WERI-Rb-1 (cell line): ENCODE measurements at regions not wholly inside any gene's neighbourhood (a gene's known extent, or its start where the extent isn't known, plus 50 kb on each side); places are given as distances from the start of the nearest gene placed in this dataset.
A peak's percentile ranks its signal among the peaks of the same experiment; 100 is the strongest.

ENCODE experiments used
- DNase-seq: peaks from one replicate; pipeline ENCODE4 v3.0.0-alpha.2; 2020
- H3K27ac ChIP-seq: fragments of 250-450 bp; sonication (Bioruptor Pico); 2 replicates; pipeline ENCODE4 v1.5.1; 2020; ENCODE audit warnings: mild to moderate bottlenecking, moderate library complexity
- H3K27me3 ChIP-seq: fragments of 250-450 bp; sonication (Bioruptor Pico); 2 replicates; pipeline ENCODE4 v1.5.1; 2021; ENCODE audit warnings: mild to moderate bottlenecking, low read depth, moderate library complexity; ENCODE audit not compliant: insufficient read depth, severe bottlenecking
- H3K36me3 ChIP-seq: fragments of 250-450 bp; sonication (Bioruptor Pico); 2 replicates; pipeline ENCODE4 v1.5.1; 2020; ENCODE audit warnings: mild to moderate bottlenecking, moderate library complexity
- H3K4me3 ChIP-seq: 2 replicates; pipeline ENCODE4 v1.5.1; 2011; ENCODE audit warnings: low read depth, mild to moderate bottlenecking, control low read depth, low read length
- H3K9me3 ChIP-seq: fragments of 250-450 bp; sonication (Bioruptor Pico); 2 replicates; pipeline ENCODE4 v1.5.1; 2021; ENCODE audit warnings: mild to moderate bottlenecking, moderate library complexity; ENCODE audit not compliant: severe bottlenecking
- CTCF ChIP-seq: IDR thresholded peaks from 2 replicates; pipeline ENCODE4 v1.5.1; 2011; ENCODE audit warnings: low read depth, mild to moderate bottlenecking, control low read depth, inconsistent platforms, low read length

DNA sequence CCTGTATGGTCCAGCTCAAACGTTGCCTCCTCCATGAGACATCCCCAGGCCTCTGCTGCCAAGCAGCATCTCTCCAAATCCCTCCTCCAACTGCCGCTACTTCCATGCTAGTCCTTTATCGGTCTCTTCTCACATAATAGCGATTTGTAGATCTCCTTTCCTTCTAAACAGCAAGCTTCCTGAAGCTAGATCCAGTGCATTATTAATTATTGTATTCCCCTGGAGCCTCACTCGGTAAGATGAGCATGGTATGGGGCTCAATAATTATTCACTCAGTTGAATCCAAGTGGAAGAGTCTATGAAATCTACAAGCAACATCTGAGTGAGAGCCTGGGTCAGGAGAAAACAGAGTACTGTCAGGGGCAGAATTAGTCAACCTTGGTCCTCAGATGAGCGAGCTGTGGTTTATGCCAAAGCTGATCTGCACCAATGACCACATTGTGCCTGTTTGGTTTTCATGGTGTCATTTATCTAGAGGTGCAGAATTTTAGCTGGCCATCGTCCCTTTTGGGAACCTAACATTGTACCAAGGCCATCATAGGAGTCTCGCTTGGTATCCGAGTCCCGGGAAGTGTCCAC lies 93.8 kb upstream of the UBE2E1 start:
- H3K36me3 ChIP-seq, result no peaks in the 10 kb centered on the region
- DNase-seq, result no peak
- no peaks in the 10 kb centered on the region for H3K27me3 ChIP-seq
- no peak overlapping the region for H3K4me3 ChIP-seq
- H3K27ac ChIP-seq, result no peak overlapping the region
- no peaks in the 10 kb centered on the region for H3K9me3 ChIP-seq
- no peak for TF ChIP-seq CTCF

- Histone ChIP-seq H3K36me3 (no peaks in the 10 kb centered on the region), H3K27ac (no peak overlapping the region)
These were observed 92.8 kb upstream of the UBE2E1 start for GRCh38 chr3:23712656-23713559.

GRCh38 chr3:23713641-23714040 lies 92.1 kb upstream of the UBE2E1 start:
- no peak for DNase-seq
- H3K36me3 ChIP-seq, result no peaks in the 10 kb centered on the region
- H3K27ac ChIP-seq, result no peak overlapping the region
- no peak for TF ChIP-seq CTCF
- no peak overlapping the region for H3K4me3 ChIP-seq
- no peaks in the 10 kb centered on the region for H3K27me3 ChIP-seq
- no peaks in the 10 kb centered on the region for H3K9me3 ChIP-seq

More at GRCh38 chr3:23712656-23713559, 92.8 kb upstream of the UBE2E1 start:
- Histone ChIP-seq H3K9me3 (no peaks in the 10 kb centered on the region), H3K27me3 (no peaks in the 10 kb centered on the region), H3K4me3 (no peak overlapping the region)
- DNase-seq, result peak; percentile 68
- peak; percentile 52 for TF ChIP-seq CTCF

DNA sequence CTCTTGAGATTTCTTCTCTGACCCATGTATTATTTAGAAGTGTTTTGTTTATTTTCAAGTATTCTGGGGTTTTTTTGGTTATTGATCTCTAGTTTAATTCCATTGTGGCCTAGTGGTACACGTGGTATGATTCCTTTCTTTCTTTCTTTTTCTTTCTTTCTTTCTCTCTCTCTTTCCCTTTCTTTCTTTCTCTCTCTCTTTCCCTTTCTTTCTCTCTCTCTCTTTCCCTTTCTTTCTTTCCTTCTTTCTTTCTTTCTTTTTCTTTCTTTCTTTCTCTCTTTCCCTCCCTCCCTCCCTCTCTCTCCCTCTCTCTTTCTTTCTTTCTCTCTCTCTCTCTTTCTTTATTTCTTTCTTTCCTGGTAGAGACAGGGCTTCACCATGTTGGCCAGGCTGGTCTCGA lies 85.7 kb upstream of the UBE2E1 start:
- H3K27ac ChIP-seq, result no peak overlapping the region
- no peaks in the 10 kb centered on the region for H3K9me3 ChIP-seq
- H3K4me3 ChIP-seq, result no peak overlapping the region
- TF ChIP-seq CTCF, result no peak
- no peaks in the 10 kb centered on the region for H3K27me3 ChIP-seq
- no peak for DNase-seq
- H3K36me3 ChIP-seq, result no peaks in the 10 kb centered on the region

- no peak overlapping the region for H3K4me3 ChIP-seq
These were observed 84.9 kb upstream of the UBE2E1 start for GRCh38 chr3:23720885-23721284.

More at GRCh38 chr3:23720885-23721284, 84.9 kb upstream of the UBE2E1 start:
- TF ChIP-seq CTCF, result no peak
- no peaks in the 10 kb centered on the region for H3K9me3 ChIP-seq
- H3K27me3 ChIP-seq, result no peaks in the 10 kb centered on the region
- H3K36me3 ChIP-seq, result no peaks in the 10 kb centered on the region
- no peak overlapping the region for H3K27ac ChIP-seq
- no peak for DNase-seq
